Activated naive CD4-positive, alpha-beta T cell treated with anti-CD3 and anti-CD28 coated beads, Interleukin-2, amount 50 U/mL, for 24 hours (primary cell): ENCODE measurements at regions not wholly inside any gene's neighbourhood (a gene's known extent, or its start where the extent isn't known, plus 50 kb on each side); places are given as distances from the start of the nearest gene placed in this dataset.
"Not testable (repeated sequence)": the region's sequence is repeated elsewhere in the genome, so short reads cannot be mapped to it uniquely, and the experiment has no call there.

Experiments used
- H3K27ac Mint-ChIP-seq: one replicate; pipeline ENCODE4 v1.8.0; 2021; ENCODE audit warnings: mild to moderate bottlenecking, mixed read lengths
- H3K27me3 Mint-ChIP-seq: one replicate; pipeline ENCODE4 v1.8.0; 2021; ENCODE audit warnings: mixed read lengths
- H3K36me3 Mint-ChIP-seq: one replicate; pipeline ENCODE4 v1.8.0; 2021; ENCODE audit warnings: mixed read lengths
- H3K4me1 Mint-ChIP-seq: one replicate; pipeline ENCODE4 v1.8.0; 2021; ENCODE audit warnings: mixed read lengths
- H3K4me3 Mint-ChIP-seq: one replicate; pipeline ENCODE4 v1.8.0; 2021; ENCODE audit warnings: mild to moderate bottlenecking, mixed read lengths
- H3K9me3 Mint-ChIP-seq: one replicate; pipeline ENCODE4 v1.8.0; 2021; ENCODE audit warnings: mixed read lengths

DNA sequence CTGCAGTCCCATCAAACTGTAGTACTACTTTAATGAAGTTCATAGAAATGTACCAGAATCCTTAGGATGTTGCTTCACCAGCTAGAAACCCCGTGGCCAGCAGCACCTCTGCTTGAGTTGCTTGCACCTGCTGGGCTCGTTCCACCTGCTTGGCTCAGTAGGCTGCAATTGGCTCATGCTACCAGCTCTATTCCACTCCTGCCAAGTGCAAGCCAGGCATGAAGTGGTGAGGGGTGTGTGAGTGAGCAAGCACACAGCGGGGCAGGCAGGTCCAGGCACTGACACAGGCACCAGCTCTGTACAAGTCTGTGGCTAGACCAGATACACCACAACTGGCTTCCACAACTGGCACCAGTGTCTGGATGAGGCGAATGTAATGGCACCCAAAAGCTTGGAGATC lies 209.9 kb downstream of the AMY1C start:
- Mint-ChIP-seq H3K4me3 (no peak overlapping the region), H3K4me1 (no peaks in the 10 kb centered on the region), H3K9me3 (peaks cover 18% of the 10 kb centered on the region), H3K36me3 (no peaks in the 10 kb centered on the region), H3K27me3 (no peaks in the 10 kb centered on the region), H3K27ac (no peak overlapping the region)

DNA sequence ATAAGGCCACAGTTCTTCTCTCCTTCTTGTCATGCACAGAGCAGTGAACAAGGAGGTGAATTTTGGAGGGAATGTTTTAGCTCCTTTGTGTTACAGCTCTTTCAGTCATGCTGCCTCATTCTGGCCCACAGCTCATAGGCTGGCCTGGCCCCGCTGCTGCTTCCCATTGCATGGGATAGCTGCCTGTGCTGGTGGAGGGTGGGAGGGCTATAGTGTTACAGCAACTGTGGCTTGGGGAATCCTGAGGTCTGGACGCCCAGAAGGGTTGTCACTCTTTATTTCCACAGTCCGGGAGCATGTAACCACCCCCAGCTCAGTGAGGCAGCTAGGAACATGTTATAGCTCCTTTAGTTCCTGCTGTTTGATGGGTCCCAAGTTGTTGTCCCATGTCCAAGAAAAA lies 210.3 kb downstream of the AMY1C start:
- Mint-ChIP-seq H3K4me1 (no peaks in the 10 kb centered on the region), H3K4me3 (no peak overlapping the region), H3K27me3 (no peaks in the 10 kb centered on the region), H3K36me3 (no peaks in the 10 kb centered on the region), H3K9me3 (peaks cover 18% of the 10 kb centered on the region), H3K27ac (no peak overlapping the region)

DNA sequence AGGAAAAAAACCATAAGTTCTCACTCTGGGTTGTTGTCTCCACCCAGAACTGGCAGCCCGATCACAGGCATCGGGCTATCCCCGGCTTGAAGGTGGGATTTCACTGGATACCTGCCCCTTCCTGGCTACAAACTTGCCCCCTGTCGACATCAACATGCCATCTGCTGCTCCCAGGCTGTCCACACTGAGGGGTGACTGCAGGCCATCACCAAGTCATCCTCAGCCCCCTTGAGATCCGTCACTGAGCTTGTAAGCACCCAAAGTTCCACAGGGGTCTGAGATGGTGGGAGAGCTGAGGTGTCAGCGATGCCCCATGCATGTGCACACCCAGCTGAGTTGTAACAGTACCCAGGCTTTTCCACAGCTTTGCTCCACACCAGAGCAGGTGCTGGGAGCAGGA lies 211.0 kb downstream of the AMY1C start:
- Mint-ChIP-seq H3K36me3 (no peaks in the 10 kb centered on the region), H3K9me3 (peaks cover 18% of the 10 kb centered on the region), H3K4me1 (no peaks in the 10 kb centered on the region), H3K27me3 (no peaks in the 10 kb centered on the region), H3K4me3 (no peak overlapping the region), H3K27ac (no peak overlapping the region)

DNA sequence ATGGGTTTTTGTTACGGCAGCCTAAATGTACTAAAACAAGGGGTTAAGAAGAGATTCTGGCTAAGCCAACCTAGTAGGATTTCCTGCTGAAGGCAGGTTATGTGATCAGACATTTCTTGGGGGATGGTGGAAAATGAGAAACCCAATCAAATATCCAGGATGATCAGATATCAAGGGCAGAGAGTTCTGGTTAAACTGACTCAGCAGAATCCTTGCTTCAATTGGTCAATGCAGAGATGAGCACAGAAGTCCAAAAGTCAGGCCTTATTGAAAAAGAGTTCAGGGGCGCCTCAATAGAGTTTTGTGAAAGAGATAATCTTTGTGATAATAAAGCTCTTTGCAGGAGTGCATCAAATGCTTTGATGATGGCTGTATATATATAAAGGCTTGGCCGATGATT lies 237.1 kb downstream of the AMY1C start:
- no peaks in the 10 kb centered on the region for H3K4me1 Mint-ChIP-seq
- H3K9me3 Mint-ChIP-seq: peaks cover 15% of the 10 kb centered on the region
- H3K36me3 Mint-ChIP-seq: no peaks in the 10 kb centered on the region
- no peaks in the 10 kb centered on the region for H3K27me3 Mint-ChIP-seq
- H3K4me3 Mint-ChIP-seq: no peak overlapping the region
- no peak overlapping the region for H3K27ac Mint-ChIP-seq

GRCh38 chr1:103997631-103998030 lies 247.9 kb downstream of the AMY1C start:
- H3K36me3 Mint-ChIP-seq: no peaks in the 10 kb centered on the region
- no peak overlapping the region for H3K4me3 Mint-ChIP-seq
- H3K27ac Mint-ChIP-seq: no peak overlapping the region
- H3K4me1 Mint-ChIP-seq: no peaks in the 10 kb centered on the region
- no peaks in the 10 kb centered on the region for H3K27me3 Mint-ChIP-seq
- H3K9me3 Mint-ChIP-seq: no peaks in the 10 kb centered on the region

GRCh38 chr1:104018922-104019674 lies 269.4 kb downstream of the AMY1C start:
- Mint-ChIP-seq H3K4me3 (no peak overlapping the region), H3K4me1 (no peaks in the 10 kb centered on the region), H3K9me3 (peaks cover 10% of the 10 kb centered on the region), H3K36me3 (no peaks in the 10 kb centered on the region), H3K27ac (no peak overlapping the region), H3K27me3 (no peaks in the 10 kb centered on the region)

DNA sequence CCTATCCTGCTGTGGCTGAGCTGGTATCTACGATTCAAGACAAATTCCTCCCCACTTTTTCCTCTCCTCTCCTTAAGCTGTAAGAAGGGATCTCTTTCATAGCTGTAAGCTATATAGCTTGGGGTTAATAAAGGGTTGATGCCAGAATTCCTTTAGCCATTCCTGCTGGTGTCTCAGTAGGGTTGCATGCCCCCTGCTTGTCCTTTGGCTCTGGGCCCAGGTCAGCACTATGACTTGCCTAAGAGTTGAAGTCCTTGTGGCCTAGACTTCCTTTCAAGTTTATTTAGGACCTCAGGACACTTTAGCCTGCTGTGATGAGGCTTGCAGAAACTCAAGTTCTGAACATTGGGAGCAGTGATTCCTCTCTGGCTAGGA lies 270.0 kb downstream of the AMY1C start:
- Mint-ChIP-seq H3K27ac (no peak overlapping the region), H3K36me3 (no peaks in the 10 kb centered on the region), H3K4me3 (no peak overlapping the region), H3K9me3 (peaks cover 10% of the 10 kb centered on the region), H3K4me1 (no peaks in the 10 kb centered on the region), H3K27me3 (no peaks in the 10 kb centered on the region)

DNA sequence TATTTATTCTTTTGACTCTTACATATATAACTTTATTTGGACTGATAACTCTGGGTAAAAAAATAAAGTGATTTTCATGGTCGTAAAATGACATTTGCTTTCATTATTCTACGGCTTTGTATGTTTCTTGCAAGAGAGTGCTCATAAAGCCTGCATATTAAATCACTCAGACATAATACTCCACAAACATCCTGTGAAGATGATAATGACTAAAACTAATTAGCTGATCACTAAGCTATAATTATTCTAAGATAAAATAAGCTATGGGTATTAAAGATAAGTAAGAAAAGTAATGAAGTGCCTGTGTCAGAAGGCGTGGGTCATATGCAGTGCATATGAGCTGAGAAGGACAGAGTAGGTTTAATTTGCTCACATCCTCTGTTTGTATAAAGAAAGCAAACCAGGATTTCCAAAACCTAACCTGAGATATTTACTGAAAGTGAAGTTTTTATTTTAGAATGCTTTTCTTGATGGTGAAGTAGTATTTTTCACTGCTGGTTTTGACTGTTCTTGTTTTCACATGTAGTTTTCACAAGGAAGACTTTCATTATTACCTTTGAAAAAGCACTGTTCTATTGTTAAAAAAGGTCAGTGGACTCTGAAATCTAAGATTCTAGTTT lies 278.8 kb downstream of the AMY1C start:
- Mint-ChIP-seq H3K27ac (no peak overlapping the region), H3K9me3 (no peaks in the 10 kb centered on the region), H3K4me1 (no peaks in the 10 kb centered on the region), H3K36me3 (no peaks in the 10 kb centered on the region), H3K4me3 (no peak overlapping the region), H3K27me3 (no peaks in the 10 kb centered on the region)

- Mint-ChIP-seq H3K27me3 (no peaks in the 10 kb centered on the region), H3K4me1 (no peaks in the 10 kb centered on the region), H3K4me3 (no peak overlapping the region), H3K9me3 (no peaks in the 10 kb centered on the region), H3K27ac (no peak overlapping the region), H3K36me3 (no peaks in the 10 kb centered on the region)
These were observed 279.8 kb downstream of the AMY1C start for GRCh38 chr1:104029456-104029970.

GRCh38 chr1:104056786-104057185 lies 307.1 kb downstream of the AMY1C start:
- H3K36me3 Mint-ChIP-seq: no peaks in the 10 kb centered on the region
- no peaks in the 10 kb centered on the region for H3K27me3 Mint-ChIP-seq
- H3K4me1 Mint-ChIP-seq: no peaks in the 10 kb centered on the region
- H3K27ac Mint-ChIP-seq: no peak overlapping the region
- H3K4me3 Mint-ChIP-seq: no peak overlapping the region
- H3K9me3 Mint-ChIP-seq: no peaks in the 10 kb centered on the region

- not testable (repeated sequence) for H3K27ac Mint-ChIP-seq, H3K27me3 Mint-ChIP-seq, H3K9me3 Mint-ChIP-seq, H3K4me1 Mint-ChIP-seq, H3K4me3 Mint-ChIP-seq, H3K36me3 Mint-ChIP-seq
These were observed 307.7 kb downstream of the AMY1C start for GRCh38 chr1:104057219-104057898.

DNA sequence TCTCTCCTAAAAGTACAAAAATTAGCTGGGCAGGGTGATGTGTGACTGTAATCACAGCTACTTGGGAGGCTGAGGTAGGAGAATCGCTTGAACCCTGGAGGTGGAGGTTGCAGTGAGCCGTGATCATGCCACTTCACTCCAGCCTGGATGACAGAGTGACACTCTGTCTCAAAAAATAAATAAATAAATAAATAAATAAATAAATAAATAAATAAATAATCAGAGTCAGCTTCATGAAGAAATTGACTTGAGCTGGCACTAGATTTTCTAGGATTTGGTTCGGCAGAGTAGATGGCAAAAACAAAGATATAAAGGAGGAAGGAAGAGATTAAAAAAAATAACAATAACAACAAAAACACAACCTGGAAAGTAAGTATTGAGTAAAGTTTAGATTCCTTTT lies 311.9 kb downstream of the AMY1C start:
- not testable (repeated sequence) for H3K9me3 Mint-ChIP-seq, H3K27ac Mint-ChIP-seq, H3K4me1 Mint-ChIP-seq, H3K27me3 Mint-ChIP-seq, H3K36me3 Mint-ChIP-seq, H3K4me3 Mint-ChIP-seq

- H3K4me1 Mint-ChIP-seq: no peaks in the 10 kb centered on the region
- H3K9me3 Mint-ChIP-seq: no peaks in the 10 kb centered on the region
- no peaks in the 10 kb centered on the region for H3K36me3 Mint-ChIP-seq
- no peak overlapping the region for H3K4me3 Mint-ChIP-seq
- no peaks in the 10 kb centered on the region for H3K27me3 Mint-ChIP-seq
- H3K27ac Mint-ChIP-seq: no peak overlapping the region
These were observed 314.7 kb downstream of the AMY1C start for GRCh38 chr1:104064399-104064798.

DNA sequence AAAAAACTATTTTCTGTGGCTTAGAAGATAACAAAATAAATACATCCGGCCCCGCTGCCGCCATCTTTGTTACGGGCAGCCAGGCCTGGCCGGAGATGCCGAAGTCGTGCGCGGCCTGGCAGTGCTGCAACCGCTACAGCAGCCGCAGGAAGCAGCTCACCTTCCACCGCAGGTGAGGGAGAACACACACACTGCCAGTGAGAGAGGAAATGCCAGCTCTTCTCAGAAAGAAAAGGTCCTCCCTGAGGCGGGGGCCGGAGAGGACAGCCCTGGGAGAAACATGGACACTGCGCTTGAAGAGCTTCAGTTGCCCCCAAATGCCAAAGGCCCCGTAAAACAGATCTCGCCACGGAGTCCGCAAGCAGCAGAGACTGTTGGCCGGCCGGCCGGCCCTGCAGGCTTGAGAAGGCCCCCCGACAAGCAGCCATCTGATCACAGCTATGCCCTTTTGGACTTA lies 323.2 kb downstream of the AMY1C start:
- Mint-ChIP-seq H3K27ac (no peak overlapping the region), H3K36me3 (no peaks in the 10 kb centered on the region), H3K4me1 (no peaks in the 10 kb centered on the region), H3K9me3 (no peaks in the 10 kb centered on the region), H3K27me3 (no peaks in the 10 kb centered on the region), H3K4me3 (no peak overlapping the region)

DNA sequence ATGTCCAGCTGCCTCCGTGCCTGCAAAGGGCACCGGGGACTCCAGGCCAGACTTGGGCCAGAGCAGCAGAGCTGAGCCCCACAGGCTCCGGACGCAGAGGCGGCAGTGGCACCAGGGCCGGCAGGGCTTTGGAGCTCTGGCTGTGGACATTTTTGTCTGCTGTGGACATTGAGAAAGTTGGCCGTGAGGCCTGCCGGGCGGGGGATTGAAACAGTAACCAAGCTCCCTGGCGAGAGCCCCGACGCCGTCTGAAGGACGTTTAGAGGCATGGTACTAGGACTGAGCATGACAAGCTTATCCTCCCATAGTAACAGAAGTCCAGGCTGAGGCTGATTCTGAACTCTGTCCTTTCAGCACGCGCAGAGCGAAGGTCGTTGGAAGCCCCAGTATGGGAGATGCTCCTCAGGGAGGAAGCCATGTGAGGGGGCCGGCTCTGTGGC lies 323.8 kb downstream of the AMY1C start:
- no peaks in the 10 kb centered on the region for H3K27me3 Mint-ChIP-seq

GRCh38 chr1:104082221-104082620 lies 332.5 kb downstream of the AMY1C start:
- no peaks in the 10 kb centered on the region for H3K4me1 Mint-ChIP-seq
- H3K36me3 Mint-ChIP-seq: no peaks in the 10 kb centered on the region
- no peaks in the 10 kb centered on the region for H3K27me3 Mint-ChIP-seq
- no peak overlapping the region for H3K27ac Mint-ChIP-seq
- H3K9me3 Mint-ChIP-seq: no peaks in the 10 kb centered on the region
- H3K4me3 Mint-ChIP-seq: no peak overlapping the region

More for the DNA sequence above, 323.8 kb downstream of the AMY1C start:
- Mint-ChIP-seq H3K27ac (no peak overlapping the region), H3K36me3 (no peaks in the 10 kb centered on the region), H3K9me3 (no peaks in the 10 kb centered on the region), H3K4me1 (no peaks in the 10 kb centered on the region), H3K4me3 (no peak overlapping the region)
